ENCODE measurements at regions not wholly inside any gene's neighbourhood (a gene's known extent, or its start where the extent isn't known, plus 50 kb on each side); places are given as distances from the start of the nearest gene placed in this dataset.
A peak's percentile ranks its signal among the peaks of the same experiment; 100 is the strongest.

GRCh38 chr2:48129293-48129950 lies 185.1 kb upstream of the FOXN2 start (continued):
- TF ChIP-seq ZNF114 (CRISPR knock-in tag; IDR thresholded peaks at IDR 0.05) = no peak
- no peak for TF ChIP-seq EZH2 (IDR thresholded peaks at IDR 0.05; ENCODE audit: low read depth, unreplicated experiment)
- TF ChIP-seq CTCF (conservative IDR thresholded peaks at IDR 0.05; ENCODE audit: low read depth in 2 of 2) = no peak

- H3K4me1 Mint-ChIP-seq = no peaks in the 10 kb centered on the region
- H3K27me3 Mint-ChIP-seq (ENCODE audit: insufficient read depth, low read depth, poor library complexity) = peaks cover 3% of the 10 kb centered on the region
- TF ChIP-seq CREB1 (CRISPR knock-in tag; IDR thresholded peaks at IDR 0.05; ENCODE audit: low read depth) (no peak), NANOG (IDR thresholded peaks at IDR 0.05; ENCODE audit: borderline replicate concordance) (no peak), ZNF114 (CRISPR knock-in tag; IDR thresholded peaks at IDR 0.05) (no peak), EZH2phosphoT487 (IDR thresholded peaks at IDR 0.05; ENCODE audit: unreplicated experiment) (no peak), ZNF331 (CRISPR knock-in tag; IDR thresholded peaks at IDR 0.05; ENCODE audit: low read depth) (no peak)
- ATAC-seq = no peak
- H2AFZ ChIP-seq = peak overlapping the region; percentile 49; the same call in 1 of the 2 replicates
- no peaks in the 10 kb centered on the region for H4K20me1 ChIP-seq (replicated peaks; ENCODE audit: insufficient read depth)
- H3K4me3 ChIP-seq = no peak overlapping the region
- DNase-seq (ENCODE audit: low spot score) = no peak
- no peak overlapping the region for H3K4me3 Mint-ChIP-seq
- no peaks in the 10 kb centered on the region for H3K36me3 Mint-ChIP-seq (ENCODE audit: low read depth)
- H3K79me2 ChIP-seq (replicated peaks; ENCODE audit: insufficient read depth) = no peaks in the 10 kb centered on the region
- H3K36me3 ChIP-seq (ENCODE audit: insufficient read depth) = no peaks in the 10 kb centered on the region
- no peak overlapping the region for H3K27ac ChIP-seq (ENCODE audit: low read depth)
- no peaks in the 10 kb centered on the region for H3F3A ChIP-seq (replicated peaks; ENCODE audit: low read depth)
- H3K9me3 Mint-ChIP-seq = no peaks in the 10 kb centered on the region
- H3K27me3 ChIP-seq (ENCODE audit: insufficient read depth) = no peaks in the 10 kb centered on the region
- H3K4me2 ChIP-seq = no peak overlapping the region
- no peaks in the 10 kb centered on the region for H3K4me1 ChIP-seq (ENCODE audit: insufficient read depth)
- no peak overlapping the region for H3K27ac Mint-ChIP-seq
- 0 out of 2 replicates have a peak, but pooled peaks cover 5% of the 10 kb centered on the region for H3K9me2 ChIP-seq (ENCODE audit: insufficient read depth)
Measured at GRCh38 chr2:48131539-48132270, 182.8 kb upstream of the FOXN2 start.

GRCh38 chr2:48132271-48132625 lies 182.2 kb upstream of the FOXN2 start:
- no peaks in the 10 kb centered on the region for H3K36me3 Mint-ChIP-seq (ENCODE audit: low read depth)
- Histone ChIP-seq H3K27me3 (ENCODE audit: insufficient read depth) (no peaks in the 10 kb centered on the region), H3K4me1 (ENCODE audit: insufficient read depth) (no peaks in the 10 kb centered on the region), H3K27ac (ENCODE audit: low read depth) (no peak overlapping the region), H3F3A (replicated peaks; ENCODE audit: low read depth) (no peaks in the 10 kb centered on the region), H3K9me2 (ENCODE audit: insufficient read depth) (0 out of 2 replicates have a peak, but pooled peaks cover 5% of the 10 kb centered on the region), H4K20me1 (replicated peaks; ENCODE audit: insufficient read depth) (no peaks in the 10 kb centered on the region), H3K79me2 (replicated peaks; ENCODE audit: insufficient read depth) (no peaks in the 10 kb centered on the region), H3K4me2 (no peak overlapping the region), H3K4me3 (no peak overlapping the region), H3K36me3 (ENCODE audit: insufficient read depth) (no peaks in the 10 kb centered on the region), H2AFZ (no peak overlapping the region)
- TF ChIP-seq CREB1 (CRISPR knock-in tag; IDR thresholded peaks at IDR 0.05; ENCODE audit: low read depth) (no peak), REST (IDR thresholded peaks at IDR 0.05; ENCODE audit: unreplicated experiment) (no peak), ETS1 (IDR thresholded peaks at IDR 0.05) (no peak), EZH2phosphoT487 (IDR thresholded peaks at IDR 0.05; ENCODE audit: unreplicated experiment) (no peak)
- H3K27me3 Mint-ChIP-seq (ENCODE audit: insufficient read depth, low read depth, poor library complexity) = peaks cover 3% of the 10 kb centered on the region
- no peaks in the 10 kb centered on the region for H3K4me1 Mint-ChIP-seq
- peak overlapping the region; percentile 63; the same call in 1 of the 2 replicates for H3K27ac Mint-ChIP-seq
- no peaks in the 10 kb centered on the region for H3K9me3 Mint-ChIP-seq
- DNase-seq (ENCODE audit: low spot score) (no peak), ATAC-seq (no peak)
- H3K4me3 Mint-ChIP-seq = no peak overlapping the region

All from GM23338 (cell line).